Body of pancreas (tissue), 4 donors: ENCODE measurements at regions not wholly inside any gene's neighbourhood (a gene's known extent, or its start where the extent isn't known, plus 50 kb on each side); places are given as distances from the start of the nearest gene placed in this dataset.

ENCODE experiments used
- ATAC-seq: fragments of 150-250 bp; one replicate; pipeline ENCODE4 v1.9.1; 2016
- DNase-seq, 4 donors: peaks; one replicate each; pipeline ENCODE4 v3.0.0-alpha.2; 2019
- H3K27ac ChIP-seq, 4 donors: fragments of 200-600 bp; sonication (generic); 1 replicate in 3 of 4; 2 replicates in 1 of 4; pipeline versions ENCODE4 v1.5.1 to v1.6.1; 2016 to 2019; ENCODE audit warnings: mild to moderate bottlenecking in 1 of 4, mixed read lengths in 1 of 4, moderate library complexity in 1 of 4
- H3K27me3 ChIP-seq, 2 donors: fragments of 200-600 bp; sonication (generic); one replicate each; pipeline ENCODE4 v1.6.0; 2016; ENCODE audit warnings: mild to moderate bottlenecking in 1 of 2
- H3K36me3 ChIP-seq, 2 donors: fragments of 200-600 bp; sonication (generic); replicated peaks in 1 of 2; 2 replicates each; pipeline ENCODE4 v1.5.1; 2016; ENCODE audit warnings: low read depth in 2 of 2; ENCODE audit not compliant: insufficient read depth in 1 of 2
- H3K4me1 ChIP-seq: fragments of 200-600 bp; sonication (generic); one replicate; pipeline ENCODE4 v1.6.0; 2016
- H3K4me3 ChIP-seq, 2 donors: fragments of 200-600 bp; sonication (generic); 1 replicate in 1 of 2; 2 replicates in 1 of 2; pipeline ENCODE4 v1.5.1; 2016 to 2019
- H3K9me3 ChIP-seq, 3 donors: fragments of 200-600 bp; sonication (generic); 1 replicate in 2 of 3; 2 replicates in 1 of 3; pipeline ENCODE4 v1.5.1; 2016
- CTCF ChIP-seq, 7 experiments: fragments of 450-650 bp in 4 of 7; fragments of 200-600 bp in 3 of 7; sonication (generic) in 3 of 7; IDR thresholded peaks; one replicate each; pipeline ENCODE4 v1.5.1; 2016 to 2019; ENCODE audit warnings: antibody characterized with exemption in 7 of 7
- POLR2A ChIP-seq, 3 donors: fragments of 450-650 bp; IDR thresholded peaks; one replicate each; pipeline ENCODE4 v1.6.1; 2016; ENCODE audit warnings: antibody characterized with exemption in 3 of 3, mild to moderate bottlenecking in 2 of 3
- WGBS, 2 donors: methylation state at CpG; one replicate each; pipeline ENCODE4 v1.1.5; 2017; 5-methylcytosine and 5-hydroxymethylcytosine counted together
- intact Hi-C: fragments of 100-400 bp; cut with DNase I; formaldehyde crosslinking; loops from one replicate; pipeline ENCODE4 v1.15.1; 2023

DNA sequence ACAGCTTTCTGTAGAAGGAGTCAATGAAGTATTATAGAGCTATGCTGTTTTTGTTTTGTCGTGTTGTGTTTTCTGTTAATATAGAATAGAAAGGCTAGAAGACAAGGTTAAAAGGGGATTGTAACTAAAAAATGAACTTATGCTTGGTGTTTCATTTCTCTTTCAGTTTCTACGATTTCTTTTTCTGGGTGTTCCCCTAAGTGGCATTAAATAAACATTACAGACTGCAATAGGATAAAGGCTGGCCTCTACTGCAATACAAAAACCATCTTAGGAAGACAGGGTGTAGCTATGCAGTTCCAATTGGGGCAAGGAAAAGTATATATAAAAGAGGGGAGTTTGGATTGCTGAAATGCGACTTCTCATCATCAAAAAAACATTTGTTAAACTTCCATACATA is 1609.7 kb upstream of the ACVR2A start:
- ATAC-seq (no peak), DNase-seq (no peak)
- Histone ChIP-seq H3K27ac (no peak overlapping the region), H3K27me3 (no peaks in the 10 kb centered on the region), H3K4me3 (no peak overlapping the region), H3K9me3 (no peaks in the 10 kb centered on the region), H3K36me3 (no peaks in the 10 kb centered on the region), H3K4me1 (no peaks in the 10 kb centered on the region)
- intact Hi-C loops, result no loop called here
- no peak for TF ChIP-seq POLR2A (IDR thresholded peaks at IDR 0.05)
- TF ChIP-seq CTCF (IDR thresholded peaks at IDR 0.05), result no peak
- 67 to 73% methylated on average over 3 of the region's 3 CpGs for WGBS, 2 donors

DNA sequence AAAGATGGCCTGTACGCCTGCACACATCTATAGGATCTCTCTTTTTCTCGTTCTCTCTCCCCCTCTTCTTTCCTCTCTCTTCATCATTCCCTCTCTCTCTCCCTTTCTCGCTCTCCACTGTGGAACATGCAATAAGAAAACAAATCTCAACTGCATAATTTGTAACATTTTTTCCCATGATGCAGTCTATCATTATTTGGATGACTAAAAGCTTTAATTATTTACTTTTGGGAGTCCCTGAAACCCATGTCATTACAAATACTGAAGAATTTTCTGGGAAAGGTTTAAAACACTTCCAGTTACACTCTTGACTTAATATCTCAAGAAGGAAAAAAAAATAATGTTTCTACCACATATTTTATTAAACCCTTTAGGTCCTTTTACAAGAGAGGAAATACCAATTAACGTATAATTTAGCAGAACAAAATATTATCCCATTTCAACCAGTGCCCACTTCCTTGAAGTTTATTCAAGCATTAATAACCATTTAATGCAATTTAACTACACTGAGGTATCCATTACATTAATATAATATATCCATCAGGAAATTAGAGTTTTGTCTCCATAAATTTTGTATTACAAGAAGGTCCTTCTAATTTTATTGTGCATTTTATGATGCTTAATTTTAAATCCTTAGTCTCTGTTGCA is 1615.2 kb upstream of the ACVR2A start:
- intact Hi-C loops, result no loop called here
- H3K9me3 ChIP-seq, result no peaks in the 10 kb centered on the region
- ATAC-seq (no peak), DNase-seq (no peak)
- WGBS, 2 donors, result 81 to 90% methylated on average over 4 of the region's 4 CpGs
- H3K27ac ChIP-seq, result no peak overlapping the region
- no peak for TF ChIP-seq POLR2A (IDR thresholded peaks at IDR 0.05)
- TF ChIP-seq CTCF (IDR thresholded peaks at IDR 0.05), result no peak
- no peaks in the 10 kb centered on the region for H3K27me3 ChIP-seq
- H3K4me3 ChIP-seq, result no peak overlapping the region
- no peaks in the 10 kb centered on the region for H3K36me3 ChIP-seq
- H3K4me1 ChIP-seq, result no peaks in the 10 kb centered on the region

- H3K36me3 ChIP-seq, result no peaks in the 10 kb centered on the region
- no peaks in the 10 kb centered on the region for H3K27me3 ChIP-seq
- no peaks in the 10 kb centered on the region for H3K4me1 ChIP-seq
- 71 to 81% methylated on average over 4 of the region's 4 CpGs for WGBS, 2 donors
- no peak for ATAC-seq
- no peaks in the 10 kb centered on the region for H3K9me3 ChIP-seq
- H3K27ac ChIP-seq, result no peak overlapping the region
- intact Hi-C loops, result no loop called here
- no peak for DNase-seq
- no peak overlapping the region for H3K4me3 ChIP-seq
- TF ChIP-seq POLR2A (IDR thresholded peaks at IDR 0.05) (no peak), CTCF (IDR thresholded peaks at IDR 0.05) (no peak)
Measured at GRCh38 chr2:146228466-146229058, 1616.3 kb upstream of the ACVR2A start.

- Histone ChIP-seq H3K36me3 (no peaks in the 10 kb centered on the region), H3K4me1 (no peaks in the 10 kb centered on the region), H3K27me3 (no peaks in the 10 kb centered on the region), H3K9me3 (no peaks in the 10 kb centered on the region), H3K27ac (no peak overlapping the region), H3K4me3 (no peak overlapping the region)
- intact Hi-C loops, result no loop called here
- TF ChIP-seq POLR2A (IDR thresholded peaks at IDR 0.05) (no peak), CTCF (IDR thresholded peaks at IDR 0.05) (no peak)
- WGBS, 2 donors, result 64 to 71% methylated on average over 1 of the region's 1 CpG
- ATAC-seq, result no peak
- no peak for DNase-seq
Measured at GRCh38 chr2:146228020-146228393, 1616.8 kb upstream of the ACVR2A start.
